PC-3 (cell line): ENCODE measurements at regions not wholly inside any gene's neighbourhood (a gene's known extent, or its start where the extent isn't known, plus 50 kb on each side); places are given as distances from the start of the nearest gene placed in this dataset.

Source experiments
- EZH2 ChIP-seq: fragments of 300-600 bp; sonication (generic); IDR thresholded peaks from one replicate; pipeline ENCODE4 v1.6.1; 2017; ENCODE audit warnings: antibody characterized with exemption, mild to moderate bottlenecking, low read length; ENCODE audit not compliant: unreplicated experiment
- EZH2phosphoT487 ChIP-seq: fragments of 300-600 bp; sonication (generic); IDR thresholded peaks from 2 replicates; pipeline ENCODE4 v1.6.1; 2018; ENCODE audit warnings: mild to moderate bottlenecking, antibody characterized with exemption, low read length, borderline replicate concordance
- TF ChIP-seq, protein P1 (sequence below): fragments of 300-600 bp; sonication (generic); conservative IDR thresholded peaks from 2 replicates; pipeline ENCODE4 v1.5.1; 2017; ENCODE audit warnings: antibody characterized with exemption, low read depth, mild to moderate bottlenecking, low read length

DNA sequence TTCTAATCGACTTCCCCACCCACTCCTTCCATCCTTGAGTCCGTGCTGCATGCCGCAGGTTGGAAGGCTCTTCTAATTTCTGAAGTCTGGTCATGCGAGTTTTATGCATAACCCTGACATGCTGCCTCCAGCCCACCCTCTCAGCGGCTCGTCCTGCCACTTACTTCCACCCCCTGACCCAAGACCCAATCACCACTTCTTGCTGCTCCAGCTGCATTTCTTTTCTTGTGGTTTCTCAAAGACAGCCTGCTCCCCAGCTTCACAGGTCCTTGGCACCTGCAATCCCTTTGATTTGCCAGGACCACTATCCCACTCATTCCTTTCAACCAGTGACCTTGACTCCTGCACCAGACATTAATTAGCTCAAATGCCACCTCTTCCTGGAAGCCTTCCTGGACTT lies 486.7 kb downstream of the VRK1 start:
- TF ChIP-seq, protein P1, sequence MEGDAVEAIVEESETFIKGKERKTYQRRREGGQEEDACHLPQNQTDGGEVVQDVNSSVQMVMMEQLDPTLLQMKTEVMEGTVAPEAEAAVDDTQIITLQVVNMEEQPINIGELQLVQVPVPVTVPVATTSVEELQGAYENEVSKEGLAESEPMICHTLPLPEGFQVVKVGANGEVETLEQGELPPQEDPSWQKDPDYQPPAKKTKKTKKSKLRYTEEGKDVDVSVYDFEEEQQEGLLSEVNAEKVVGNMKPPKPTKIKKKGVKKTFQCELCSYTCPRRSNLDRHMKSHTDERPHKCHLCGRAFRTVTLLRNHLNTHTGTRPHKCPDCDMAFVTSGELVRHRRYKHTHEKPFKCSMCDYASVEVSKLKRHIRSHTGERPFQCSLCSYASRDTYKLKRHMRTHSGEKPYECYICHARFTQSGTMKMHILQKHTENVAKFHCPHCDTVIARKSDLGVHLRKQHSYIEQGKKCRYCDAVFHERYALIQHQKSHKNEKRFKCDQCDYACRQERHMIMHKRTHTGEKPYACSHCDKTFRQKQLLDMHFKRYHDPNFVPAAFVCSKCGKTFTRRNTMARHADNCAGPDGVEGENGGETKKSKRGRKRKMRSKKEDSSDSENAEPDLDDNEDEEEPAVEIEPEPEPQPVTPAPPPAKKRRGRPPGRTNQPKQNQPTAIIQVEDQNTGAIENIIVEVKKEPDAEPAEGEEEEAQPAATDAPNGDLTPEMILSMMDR: no peak
- TF ChIP-seq EZH2 (no peak), EZH2phosphoT487 (no peak)
